ENCODE measurements at regions not wholly inside any gene's neighbourhood (a gene's known extent, or its start where the extent isn't known, plus 50 kb on each side); places are given as distances from the start of the nearest gene placed in this dataset.
"Not testable (repeated sequence)": the region's sequence is repeated elsewhere in the genome, so short reads cannot be mapped to it uniquely, and the experiment has no call there.

- no peak for DNase-seq (ENCODE audit: low spot score)
These were observed 174.6 kb downstream of the ABCA8 start for GRCh38 chr17:68780596-68780995.

DNA sequence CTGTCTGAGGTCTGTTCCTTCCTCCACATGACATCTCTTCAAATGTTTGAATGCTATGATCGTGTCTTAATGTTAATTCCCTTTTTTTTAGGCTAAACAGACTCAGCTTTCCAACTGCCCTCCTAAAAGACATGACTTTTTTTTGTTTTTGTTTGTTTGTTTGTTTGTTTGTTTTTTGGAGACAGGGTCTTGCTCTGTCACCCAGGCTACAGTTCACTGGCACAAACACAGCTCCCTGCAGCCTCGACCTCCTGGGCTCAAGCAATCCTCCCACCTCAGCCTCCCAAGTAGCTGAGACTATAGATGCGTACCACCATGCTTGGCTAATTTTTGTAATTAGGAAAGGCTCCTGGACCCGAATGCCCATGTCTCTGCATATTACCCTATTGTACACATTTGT lies 176.5 kb downstream of the ABCA8 start:
- DNase-seq (ENCODE audit: low spot score), result no peak

GRCh38 chr17:68777856-68778694 lies 176.9 kb upstream of the FAM20A start:
- DNase-seq (ENCODE audit: low spot score), result no peak

GRCh38 chr17:68777243-68777855 lies 176.2 kb upstream of the FAM20A start:
- DNase-seq (ENCODE audit: low spot score), result peak; percentile 73

GRCh38 chr17:68776451-68776850 lies 175.3 kb upstream of the FAM20A start:
- no peak for DNase-seq (ENCODE audit: low spot score)

DNA sequence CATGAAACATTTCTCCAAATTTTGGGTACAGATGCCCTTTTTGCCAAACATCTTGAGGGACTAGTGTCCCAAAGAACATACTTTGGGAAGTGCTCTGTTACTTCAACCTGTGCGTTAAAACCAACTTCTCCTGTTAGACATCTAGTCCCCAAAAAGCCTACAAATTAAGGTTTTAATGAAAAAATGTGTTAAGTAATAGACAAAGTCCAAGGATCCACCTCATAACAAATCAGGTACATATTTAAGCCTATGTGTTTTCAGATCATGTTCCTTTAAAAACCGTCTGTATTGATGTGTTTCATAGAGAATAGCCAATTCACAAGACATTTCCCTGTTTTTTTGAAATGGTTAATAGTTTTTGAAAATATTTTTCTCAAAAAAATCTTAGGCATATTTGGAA lies 174.8 kb upstream of the FAM20A start:
- no peak for DNase-seq (ENCODE audit: low spot score)

DNA sequence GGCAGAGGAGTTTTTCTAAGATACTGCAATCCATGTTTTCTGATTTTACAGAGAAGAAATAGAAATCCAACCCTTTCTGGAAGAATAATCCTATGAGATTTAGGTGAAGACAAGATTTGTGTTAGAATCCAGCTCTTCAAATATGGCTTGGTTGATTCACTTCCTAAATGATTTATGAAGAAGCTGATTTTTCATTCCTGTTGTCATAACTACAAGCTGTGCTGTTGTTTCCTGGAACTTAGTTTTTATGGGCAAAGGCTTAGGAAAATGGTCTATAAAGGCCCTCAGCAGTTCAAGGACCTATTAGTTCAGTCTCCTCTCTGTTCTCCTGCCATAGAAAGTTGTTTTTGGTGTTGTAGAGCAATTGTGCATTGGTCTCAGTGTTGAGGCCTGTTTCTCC lies 174.2 kb upstream of the FAM20A start:
- DNase-seq (ENCODE audit: low spot score), result no peak

DNA sequence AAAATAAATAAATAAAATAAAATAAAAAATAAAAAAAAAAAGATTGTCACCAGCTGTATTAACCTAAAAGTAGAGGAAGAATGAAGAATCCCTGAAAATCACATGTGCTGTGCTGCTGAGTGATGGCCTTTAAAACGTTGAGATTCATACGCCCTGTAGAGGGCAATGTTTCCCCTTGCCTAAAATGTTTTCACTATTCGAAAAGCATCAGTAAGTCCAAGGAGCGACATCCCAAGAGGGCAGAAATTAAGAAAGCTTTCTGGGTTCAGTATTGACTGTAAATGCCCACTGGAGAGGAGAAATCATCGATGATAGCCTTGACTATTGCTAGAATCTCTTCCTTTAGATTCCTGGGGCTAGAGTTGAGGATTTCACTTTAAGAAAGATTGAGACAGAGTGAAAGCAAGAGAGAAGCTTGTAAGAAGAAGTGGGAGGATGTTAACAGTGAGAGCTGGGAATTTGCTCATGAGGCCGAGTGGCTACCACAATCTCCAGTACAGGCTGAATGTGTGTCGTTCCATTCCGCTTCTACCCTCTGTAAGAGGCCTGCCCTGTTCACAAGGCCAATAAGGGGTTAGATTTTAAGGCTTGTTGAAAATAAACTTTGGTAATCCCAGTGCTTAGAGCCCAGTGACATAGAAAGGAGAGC lies 170.8 kb upstream of the FAM20A start:
- DNase-seq (ENCODE audit: low spot score), result peak; percentile 70

- DNase-seq (ENCODE audit: low spot score), result no peak
These were observed 167.6 kb upstream of the FAM20A start for GRCh38 chr17:68768804-68769203.

- DNase-seq (ENCODE audit: low spot score), result no peak
These were observed 165.5 kb upstream of the FAM20A start for GRCh38 chr17:68766640-68767039.

- peak; percentile 20 for DNase-seq (ENCODE audit: low spot score)
These were observed 162.4 kb upstream of the FAM20A start for GRCh38 chr17:68763562-68763961.

GRCh38 chr17:68762911-68763310 lies 161.7 kb upstream of the FAM20A start:
- DNase-seq (ENCODE audit: low spot score), result no peak

GRCh38 chr17:68760141-68760475 lies 158.9 kb upstream of the FAM20A start:
- no peak for DNase-seq (ENCODE audit: low spot score)

DNA sequence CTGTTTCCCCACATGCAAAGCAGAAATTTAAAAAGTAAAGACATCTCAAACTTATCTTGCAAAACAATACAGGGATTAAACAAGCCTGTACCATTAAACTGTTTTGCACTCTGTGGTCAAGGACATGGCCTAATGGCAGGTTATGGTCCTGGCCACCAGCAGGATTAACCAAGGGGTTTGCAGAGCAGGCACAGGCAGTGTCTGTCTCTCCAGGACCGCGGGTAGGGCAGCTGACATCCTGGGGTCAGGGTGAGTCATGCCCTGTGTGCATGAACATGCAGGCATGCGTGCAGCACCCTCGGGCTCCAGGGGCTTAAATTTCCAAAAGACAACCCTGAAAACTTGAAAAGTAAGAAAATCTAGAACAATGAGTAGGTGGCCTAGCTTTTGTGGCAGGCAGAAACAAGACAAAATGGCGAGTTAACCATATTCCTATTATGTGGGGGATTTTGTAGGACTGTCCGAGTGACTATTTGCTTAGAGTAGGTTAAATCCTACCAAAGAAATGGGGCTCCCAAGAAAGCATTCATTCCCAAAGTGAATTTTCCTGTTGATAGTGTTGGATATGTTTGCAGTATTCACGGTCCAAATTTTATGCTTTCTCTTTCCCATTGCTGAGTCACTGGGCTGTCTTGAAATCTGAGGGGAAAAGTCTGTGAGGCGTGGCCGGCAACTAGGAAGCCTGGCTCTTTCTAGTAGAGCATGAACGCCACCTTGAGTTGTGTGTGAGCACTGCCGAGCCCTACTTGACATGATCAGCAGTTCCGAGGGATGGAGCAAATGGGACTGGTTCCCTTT lies 158.4 kb upstream of the FAM20A start:
- DNase-seq (ENCODE audit: low spot score), result peak; percentile 93

DNA sequence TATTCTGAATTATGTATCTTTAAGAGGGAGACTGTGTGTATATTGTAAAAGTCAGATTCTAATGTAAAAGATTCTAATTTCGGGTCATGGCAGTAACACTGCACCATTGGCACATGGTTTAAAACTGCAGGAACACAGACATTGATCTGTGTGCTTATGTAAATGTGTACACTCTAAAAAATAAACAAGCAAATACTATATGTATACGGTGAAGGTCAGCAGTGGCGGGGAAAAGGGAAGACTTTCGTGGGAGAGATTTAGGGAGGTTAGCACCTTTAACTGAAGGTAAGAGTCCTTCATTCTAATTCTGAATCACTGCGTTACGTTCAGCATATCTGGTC lies 157.8 kb upstream of the FAM20A start:
- no peak for DNase-seq (ENCODE audit: low spot score)

GRCh38 chr17:68757866-68758757 lies 156.9 kb upstream of the FAM20A start:
- DNase-seq (ENCODE audit: low spot score), result not testable (repeated sequence)

DNA sequence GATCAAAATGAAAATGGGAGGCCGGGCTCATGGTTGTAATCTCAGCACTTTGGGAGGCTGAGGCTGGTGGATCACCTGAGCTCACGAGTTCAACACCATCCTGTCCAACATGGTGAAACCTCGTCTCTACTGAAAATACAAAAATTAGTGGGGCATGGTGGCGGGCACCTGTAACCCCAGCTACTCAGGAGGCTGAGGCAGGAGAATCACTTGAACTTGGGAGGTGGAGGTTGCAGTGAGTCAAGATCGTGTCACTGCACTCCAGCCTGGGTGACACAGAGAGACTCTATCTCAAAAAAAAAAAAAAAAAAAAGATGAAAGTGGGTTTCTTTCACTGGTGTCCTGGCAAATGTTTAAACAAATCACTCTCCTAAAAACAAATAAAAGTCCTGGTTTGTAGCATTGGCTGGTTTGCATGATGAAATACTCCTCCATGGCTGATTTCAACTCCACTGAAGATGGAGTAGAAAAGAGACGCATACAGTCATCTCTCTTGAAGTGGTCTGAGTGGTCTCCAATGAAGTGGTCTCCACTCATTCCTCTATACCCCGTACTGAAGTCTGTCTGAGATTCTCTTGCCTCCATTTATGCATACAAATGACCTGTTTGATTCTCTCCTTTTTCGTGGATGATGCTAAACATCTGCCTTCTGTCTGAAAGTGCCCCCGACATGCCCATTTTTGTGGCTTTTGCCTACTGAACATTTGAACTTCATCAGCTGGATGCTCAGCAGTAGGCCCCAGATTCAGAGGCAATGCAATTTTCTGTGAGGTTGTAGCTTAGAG lies 153.0 kb upstream of the FAM20A start:
- DNase-seq (ENCODE audit: low spot score), result no peak

DNA sequence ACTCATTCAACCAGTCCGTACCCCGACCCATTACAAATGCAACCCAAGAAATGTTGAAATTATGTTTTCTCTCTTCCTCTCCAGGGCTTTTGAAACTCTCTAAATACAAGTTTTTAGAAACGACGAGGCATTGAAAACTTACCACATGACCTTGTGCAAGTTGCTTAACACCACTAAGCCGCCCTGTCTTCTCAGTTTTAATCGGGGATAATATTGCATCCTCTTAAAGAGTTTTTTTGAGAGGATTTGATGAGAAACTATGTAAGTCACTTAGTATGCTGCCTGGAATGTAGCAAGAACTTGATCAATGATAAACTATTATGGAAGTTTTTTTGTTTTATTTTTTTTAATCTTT lies 149.0 kb upstream of the FAM20A start:
- no peak for DNase-seq (ENCODE audit: low spot score)

GRCh38 chr17:68749349-68750207 lies 148.4 kb upstream of the FAM20A start:
- no peak for DNase-seq (ENCODE audit: low spot score)

DNA sequence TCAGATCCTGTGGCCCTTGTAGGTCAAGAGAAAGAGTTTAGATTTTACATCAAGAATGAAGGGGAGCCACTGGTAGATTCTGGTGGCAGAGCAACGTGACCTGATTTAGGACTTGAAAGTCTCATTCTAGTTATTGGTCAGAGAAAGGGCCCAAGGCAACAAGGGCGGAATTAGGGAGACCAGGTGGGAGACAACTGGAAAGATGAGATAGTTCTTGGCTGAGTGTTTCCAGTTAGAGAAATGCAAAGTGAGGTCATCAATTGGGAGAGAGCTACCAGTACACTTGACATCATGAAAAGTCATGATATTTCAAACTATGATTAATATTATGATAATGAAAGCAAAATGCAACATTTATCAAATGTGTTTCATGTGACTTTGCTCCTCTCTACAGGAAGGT lies 147.2 kb upstream of the FAM20A start:
- DNase-seq (ENCODE audit: low spot score), result no peak
